ENCODE measurements at regions not wholly inside any gene's neighbourhood (a gene's known extent, or its start where the extent isn't known, plus 50 kb on each side); places are given as distances from the start of the nearest gene placed in this dataset.

GRCh38 chr18:56042915-56043536, 455.0 kb upstream of the TCF4 start:
- TF ChIP-seq CTCF (conservative IDR thresholded peaks at IDR 0.05 in 1 of 2, IDR thresholded peaks at IDR 0.05 in 1 of 2; ENCODE audit: low read depth in 1 of 2, low read length in 2 of 2) = no peak
- no peak for TF ChIP-seq EZH2 (IDR thresholded peaks at IDR 0.05; ENCODE audit: low read length, missing control alignments)

Measured in fibroblast of lung (primary cell).